Lower leg skin (tissue), 3 donors: ENCODE measurements at regions not wholly inside any gene's neighbourhood (a gene's known extent, or its start where the extent isn't known, plus 50 kb on each side); places are given as distances from the start of the nearest gene placed in this dataset.

Experiments
- CTCF ChIP-seq, 3 donors: fragments of 450-650 bp; IDR thresholded peaks; one replicate each; pipeline ENCODE4 v1.5.1; 2016; ENCODE audit warnings: antibody characterized with exemption in 3 of 3, mild to moderate bottlenecking in 3 of 3, moderate library complexity in 2 of 3
- POLR2A ChIP-seq, 2 donors: fragments of 450-650 bp; IDR thresholded peaks; one replicate each; pipeline ENCODE4 v1.6.1; 2016 to 2017; ENCODE audit warnings: antibody characterized with exemption in 2 of 2, mild to moderate bottlenecking in 1 of 2, moderate library complexity in 1 of 2

- no peak for TF ChIP-seq CTCF (IDR thresholded peaks at IDR 0.05)
- TF ChIP-seq POLR2A (IDR thresholded peaks at IDR 0.05), result no peak
Observed at GRCh38 chr22:34330432-34330831, 410.2 kb upstream of the LARGE1 start.
